Gastrocnemius medialis (tissue), 4 donors: ENCODE measurements at regions not wholly inside any gene's neighbourhood (a gene's known extent, or its start where the extent isn't known, plus 50 kb on each side); places are given as distances from the start of the nearest gene placed in this dataset.

ENCODE experiments used
- POLR2A ChIP-seq, 2 donors: fragments of 450-650 bp; IDR thresholded peaks; one replicate each; pipeline ENCODE4 v1.6.1; 2017; ENCODE audit warnings: antibody characterized with exemption in 2 of 2, mild to moderate bottlenecking in 2 of 2, moderate library complexity in 2 of 2
- TF ChIP-seq, protein P1 (sequence below), 5 experiments: fragments of 450-650 bp in 3 of 5; fragments of 200-600 bp in 2 of 5; sonication (generic) in 2 of 5; IDR thresholded peaks in 4 of 5; conservative IDR thresholded peaks in 1 of 5; 1 replicate in 4 of 5; 2 replicates in 1 of 5; pipeline ENCODE4 v1.5.1; 2016 to 2019; ENCODE audit warnings: antibody characterized with exemption in 5 of 5, mild to moderate bottlenecking in 3 of 5, moderate library complexity in 3 of 5

DNA sequence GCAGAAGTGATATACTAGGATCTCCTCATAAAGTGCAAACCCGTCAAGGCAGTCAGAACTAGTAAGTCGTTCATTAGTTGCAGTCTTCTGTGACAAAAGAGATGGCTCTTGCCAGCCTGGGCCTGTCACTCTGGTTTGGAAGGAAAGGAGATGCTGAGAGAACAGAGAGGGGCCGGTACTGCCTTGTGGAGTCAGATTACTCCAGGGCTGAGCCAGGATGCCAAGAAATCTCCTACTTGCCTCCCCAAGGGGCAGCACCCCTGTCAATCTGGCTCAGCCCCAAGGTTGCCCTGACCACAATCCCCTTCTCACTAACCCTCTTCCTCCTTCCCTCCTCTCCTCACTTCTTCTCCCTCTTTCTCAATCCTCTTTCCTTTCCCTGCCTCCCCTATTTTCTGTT, 62.9 kb upstream of the ASPRV1 start:
- TF ChIP-seq, protein P1, sequence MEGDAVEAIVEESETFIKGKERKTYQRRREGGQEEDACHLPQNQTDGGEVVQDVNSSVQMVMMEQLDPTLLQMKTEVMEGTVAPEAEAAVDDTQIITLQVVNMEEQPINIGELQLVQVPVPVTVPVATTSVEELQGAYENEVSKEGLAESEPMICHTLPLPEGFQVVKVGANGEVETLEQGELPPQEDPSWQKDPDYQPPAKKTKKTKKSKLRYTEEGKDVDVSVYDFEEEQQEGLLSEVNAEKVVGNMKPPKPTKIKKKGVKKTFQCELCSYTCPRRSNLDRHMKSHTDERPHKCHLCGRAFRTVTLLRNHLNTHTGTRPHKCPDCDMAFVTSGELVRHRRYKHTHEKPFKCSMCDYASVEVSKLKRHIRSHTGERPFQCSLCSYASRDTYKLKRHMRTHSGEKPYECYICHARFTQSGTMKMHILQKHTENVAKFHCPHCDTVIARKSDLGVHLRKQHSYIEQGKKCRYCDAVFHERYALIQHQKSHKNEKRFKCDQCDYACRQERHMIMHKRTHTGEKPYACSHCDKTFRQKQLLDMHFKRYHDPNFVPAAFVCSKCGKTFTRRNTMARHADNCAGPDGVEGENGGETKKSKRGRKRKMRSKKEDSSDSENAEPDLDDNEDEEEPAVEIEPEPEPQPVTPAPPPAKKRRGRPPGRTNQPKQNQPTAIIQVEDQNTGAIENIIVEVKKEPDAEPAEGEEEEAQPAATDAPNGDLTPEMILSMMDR (IDR thresholded peaks at IDR 0.05 in 4 of 5, conservative IDR thresholded peaks at IDR 0.05 in 1 of 5) = no peak
- no peak for TF ChIP-seq POLR2A (IDR thresholded peaks at IDR 0.05)
